ENCODE measurements at regions not wholly inside any gene's neighbourhood (a gene's known extent, or its start where the extent isn't known, plus 50 kb on each side); places are given as distances from the start of the nearest gene placed in this dataset.
"Not testable (repeated sequence)": the region's sequence is repeated elsewhere in the genome, so short reads cannot be mapped to it uniquely, and the experiment has no call there.

GRCh38 chr13:87206708-87207107, 464.5 kb upstream of the SLITRK5 start:
- DNase-seq (ENCODE audit: low spot score): no peak

GRCh38 chr13:87207280-87208003, 463.7 kb upstream of the SLITRK5 start:
- no peak for DNase-seq (ENCODE audit: low spot score)

DNA sequence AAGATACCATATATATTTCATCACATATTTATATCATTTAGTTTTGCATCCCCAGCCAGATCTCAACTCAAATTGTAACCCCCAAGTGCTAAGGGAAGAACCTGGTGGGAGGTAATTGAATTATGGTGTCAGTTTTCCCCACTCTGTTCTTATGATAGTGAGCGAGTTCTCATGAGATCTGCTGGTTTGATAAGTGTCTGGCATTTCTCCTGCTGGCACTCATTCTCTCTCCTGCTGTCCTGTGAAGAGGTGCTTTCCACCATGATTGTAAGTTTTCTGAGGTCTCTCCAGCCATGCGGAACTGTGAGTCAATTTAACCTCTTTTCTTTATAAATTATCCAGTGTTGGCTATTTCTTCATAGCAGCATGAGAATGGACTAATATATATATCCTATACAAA, 462.5 kb upstream of the SLITRK5 start:
- no peak for DNase-seq (ENCODE audit: low spot score)

- DNase-seq (ENCODE audit: low spot score): no peak
Observed at GRCh38 chr13:87234981-87235380, 436.2 kb upstream of the SLITRK5 start.

DNA sequence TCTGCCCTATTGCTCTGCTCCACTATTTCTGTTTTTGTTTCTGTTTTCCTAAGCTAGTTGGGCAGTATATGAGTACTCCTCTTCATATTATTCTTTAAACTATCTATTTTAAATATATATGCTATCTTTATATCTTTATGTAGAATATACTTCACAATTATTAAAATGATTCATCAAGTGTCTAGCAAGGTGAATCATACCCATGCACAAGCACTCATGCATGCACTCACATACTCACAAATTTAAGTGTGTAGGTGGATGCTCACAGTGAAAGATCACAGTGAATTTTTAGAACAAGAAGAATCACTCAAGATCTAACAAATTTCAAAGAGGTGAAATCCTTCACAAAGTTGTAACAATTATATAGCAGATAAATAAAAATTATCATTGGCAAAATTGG, 435.6 kb upstream of the SLITRK5 start:
- DNase-seq (ENCODE audit: low spot score): no peak

DNA sequence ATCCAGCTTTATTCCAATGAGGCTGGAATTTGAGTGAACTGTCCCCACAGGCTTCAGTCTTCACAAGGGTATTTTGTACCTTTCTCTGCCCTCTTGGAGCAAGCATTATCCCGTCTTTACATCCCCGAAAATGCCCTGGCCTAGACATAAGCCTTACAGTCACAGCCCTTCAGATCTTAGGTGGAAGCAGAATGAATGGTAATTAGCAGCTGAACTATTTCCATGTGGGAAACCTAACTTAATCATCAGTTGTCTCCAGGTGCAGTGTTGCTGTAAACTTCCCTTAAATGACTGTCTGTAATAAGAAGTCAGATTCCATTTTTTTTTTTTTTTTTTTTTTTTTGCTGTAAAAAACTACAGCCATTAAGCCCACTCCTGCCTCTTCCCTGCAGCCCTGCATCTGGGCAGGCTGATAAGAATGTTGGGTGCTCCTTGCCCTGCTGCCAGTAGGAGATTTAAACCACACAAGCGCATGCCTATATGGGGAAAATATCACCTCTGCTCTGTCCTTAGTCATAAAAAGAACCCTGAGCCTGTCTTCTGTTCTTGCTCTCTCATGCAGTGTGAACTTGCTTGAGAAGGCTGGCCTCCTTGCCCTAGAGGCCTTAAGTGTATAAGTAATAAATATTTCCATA, 426.8 kb upstream of the SLITRK5 start:
- no peak for DNase-seq (ENCODE audit: low spot score)

DNA sequence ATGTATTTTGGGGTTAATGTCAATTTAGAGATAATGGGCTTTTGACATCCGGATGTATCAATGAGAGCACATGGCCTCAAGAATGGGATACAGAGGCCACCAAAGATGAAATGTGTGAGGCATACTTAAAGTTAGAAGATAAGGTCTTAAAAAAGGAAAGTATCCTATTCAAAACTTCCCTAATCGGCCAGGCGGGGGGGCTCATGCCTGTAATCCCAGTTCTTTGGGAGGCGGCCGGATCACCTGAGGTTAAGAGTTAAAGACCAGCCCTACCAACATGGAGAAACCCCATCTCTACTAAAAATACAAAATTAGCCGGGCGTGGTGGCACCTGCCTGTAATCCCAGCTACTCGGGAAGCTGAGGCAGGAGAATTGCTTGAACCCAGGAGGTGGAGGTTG, 421.3 kb upstream of the SLITRK5 start:
- not testable (repeated sequence) for DNase-seq (ENCODE audit: low spot score)

DNA sequence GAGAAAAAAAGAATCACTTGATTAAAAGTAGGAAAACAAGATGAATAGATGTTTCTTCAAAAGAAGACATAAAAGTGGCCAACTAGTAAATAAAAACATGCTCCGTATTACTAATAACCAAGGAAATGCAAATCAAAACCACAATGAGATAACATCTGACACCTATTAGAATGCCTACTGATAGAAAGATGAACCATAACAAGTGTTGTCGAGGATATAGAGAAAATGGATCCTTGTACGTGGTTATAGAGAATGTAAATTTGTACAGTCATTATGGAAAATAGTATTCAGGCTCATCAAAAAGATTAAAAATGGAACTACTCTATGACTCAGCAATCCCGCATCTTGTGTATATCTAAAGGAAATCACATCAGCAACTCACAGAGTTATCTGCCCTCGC, 415.8 kb upstream of the SLITRK5 start:
- DNase-seq (ENCODE audit: low spot score): no peak

GRCh38 chr13:87259479-87260083, 411.6 kb upstream of the SLITRK5 start:
- DNase-seq (ENCODE audit: low spot score): peak; percentile 26

DNA sequence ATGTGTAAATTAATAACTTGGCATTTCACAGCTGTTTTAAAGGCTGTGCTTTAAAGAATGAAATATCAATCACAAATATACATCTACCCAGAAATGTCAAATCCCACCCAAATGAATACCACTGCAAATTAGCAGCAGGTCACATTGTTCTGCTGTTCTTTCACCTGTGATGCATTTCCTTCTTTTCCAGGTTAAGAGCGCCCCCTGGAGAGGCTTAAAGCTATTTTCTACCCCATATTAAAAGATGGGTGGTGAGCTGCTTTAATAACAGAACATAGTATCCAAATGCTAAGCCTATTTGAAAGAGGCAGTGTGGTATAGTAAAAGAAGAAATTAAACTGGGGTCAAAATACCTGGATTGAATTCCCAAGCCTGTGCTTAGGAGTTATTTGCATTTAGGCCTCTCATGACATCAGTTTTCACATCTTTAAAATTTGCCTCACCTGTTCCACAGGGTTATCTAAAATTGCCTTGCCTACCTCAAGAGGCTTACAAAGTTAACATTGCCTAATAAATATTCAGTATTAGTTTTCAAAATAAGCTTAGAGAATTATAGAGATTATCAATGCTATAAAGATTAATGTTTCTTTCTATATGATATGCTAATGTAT, 396.9 kb upstream of the SLITRK5 start:
- peak; percentile 44 for DNase-seq (ENCODE audit: low spot score)

- no peak for DNase-seq (ENCODE audit: low spot score)
Observed at GRCh38 chr13:87280139-87280538, 391.0 kb upstream of the SLITRK5 start.

DNA sequence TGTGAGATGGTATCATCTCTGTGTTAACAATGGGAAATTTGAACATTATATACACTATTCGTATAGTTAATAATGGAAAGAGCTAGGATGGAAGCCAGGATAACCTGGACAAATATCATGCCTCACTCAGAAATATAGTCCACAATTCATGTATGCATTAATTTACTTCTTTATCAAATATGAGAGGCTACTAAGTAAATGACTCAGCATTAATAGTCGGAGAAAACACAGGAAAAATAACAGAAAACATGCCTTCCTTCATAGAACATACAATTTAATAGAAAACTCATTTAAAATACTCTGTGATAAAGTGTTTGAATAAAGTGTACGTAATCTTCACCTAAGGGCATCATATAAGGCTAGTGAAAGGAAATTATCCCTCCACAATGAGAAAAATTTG, 383.4 kb upstream of the SLITRK5 start:
- no peak for DNase-seq (ENCODE audit: low spot score)

- no peak for DNase-seq (ENCODE audit: low spot score)
Observed at GRCh38 chr13:87295636-87296035, 375.5 kb upstream of the SLITRK5 start.

- DNase-seq (ENCODE audit: low spot score): no peak
Observed at GRCh38 chr13:87302034-87302433, 369.1 kb upstream of the SLITRK5 start.

DNA sequence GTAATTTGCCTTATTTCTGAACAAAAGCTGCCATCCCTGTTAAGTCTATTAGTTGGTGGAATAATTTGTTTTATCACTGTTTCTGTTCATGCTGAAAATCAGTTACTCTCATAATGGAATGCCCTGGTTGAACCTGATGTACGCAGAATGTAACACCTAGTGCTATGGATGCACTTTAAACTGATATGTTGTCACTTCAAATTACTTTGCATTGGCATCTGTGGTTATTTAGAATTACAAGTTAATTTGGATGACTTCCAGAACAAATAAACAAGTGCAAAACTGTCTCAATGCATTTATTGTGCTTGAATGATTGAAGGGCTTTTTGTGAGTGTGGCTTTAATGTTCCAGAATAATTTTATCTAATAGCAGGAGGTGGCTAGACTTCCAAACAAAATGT, 368.2 kb upstream of the SLITRK5 start:
- no peak for DNase-seq (ENCODE audit: low spot score)

GRCh38 chr13:87311165-87311564, 360.0 kb upstream of the SLITRK5 start:
- DNase-seq (ENCODE audit: low spot score): no peak

GRCh38 chr13:87314822-87315221, 356.3 kb upstream of the SLITRK5 start:
- no peak for DNase-seq (ENCODE audit: low spot score)

GRCh38 chr13:87322386-87322785, 348.8 kb upstream of the SLITRK5 start:
- DNase-seq (ENCODE audit: low spot score): no peak

- DNase-seq (ENCODE audit: low spot score): no peak
Observed at GRCh38 chr13:87324558-87324957, 346.6 kb upstream of the SLITRK5 start.

- DNase-seq (ENCODE audit: low spot score): peak; percentile 37
Observed at GRCh38 chr13:87331178-87331577, 340.0 kb upstream of the SLITRK5 start.

DNA sequence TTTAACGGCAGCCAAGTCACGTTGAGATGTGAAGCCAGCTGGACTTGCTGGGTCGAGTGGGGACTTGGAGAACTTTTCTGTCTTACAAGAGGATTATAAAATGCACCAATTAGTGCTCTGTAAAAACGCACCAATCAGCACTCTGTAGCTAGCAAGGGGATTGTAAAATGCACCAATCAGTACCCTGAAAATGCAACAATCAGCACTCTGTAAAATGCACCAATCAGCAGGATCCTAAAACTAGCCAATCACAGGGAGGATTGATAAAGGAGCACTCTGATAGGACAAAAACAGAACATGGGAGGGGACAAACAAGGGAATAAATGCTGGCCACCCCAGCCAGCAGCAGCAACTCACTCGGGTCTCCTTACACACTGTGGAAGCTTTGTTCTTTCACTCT, 337.6 kb upstream of the SLITRK5 start:
- DNase-seq (ENCODE audit: low spot score): no peak

GRCh38 chr13:87334176-87334575, 337.0 kb upstream of the SLITRK5 start:
- no peak for DNase-seq (ENCODE audit: low spot score)

- DNase-seq (ENCODE audit: low spot score): not testable (repeated sequence)
Observed at GRCh38 chr13:87336346-87336889, 334.8 kb upstream of the SLITRK5 start.

Measured in iPS-NIHi11 (cell line).